ENCODE measurements at regions not wholly inside any gene's neighbourhood (a gene's known extent, or its start where the extent isn't known, plus 50 kb on each side); places are given as distances from the start of the nearest gene placed in this dataset.

GRCh38 chr13:65843314-65843731 lies 1386.8 kb downstream of the PCDH9 start:
- WGBS (ENCODE audit: insufficient coverage, low lambda C conversion rate), result no CpG with 5 or more reads among the region's 13 CpGs
- H3K4me1 ChIP-seq (ENCODE audit: control insufficient read depth, insufficient read depth, low read length), result no peaks in the 10 kb centered on the region
- DNase-seq, result no peak

DNA sequence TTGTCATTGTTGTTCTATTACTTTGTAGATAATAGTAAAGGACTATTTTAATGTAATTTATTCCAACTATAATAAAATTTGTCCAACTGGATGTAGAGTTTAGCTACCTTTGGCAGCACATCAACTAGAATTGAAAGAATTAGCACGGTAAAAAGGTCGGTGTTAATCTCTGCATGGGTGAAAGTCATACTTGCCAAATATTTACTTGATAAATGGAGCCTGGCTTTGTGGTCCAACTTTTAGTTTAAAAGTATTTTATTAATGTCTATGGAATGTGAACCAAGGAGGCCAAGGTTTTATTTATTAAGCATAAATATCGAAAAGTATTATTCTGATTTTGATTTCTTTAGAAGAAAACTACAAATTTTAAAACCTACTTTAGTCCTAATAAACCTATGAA lies 1389.0 kb downstream of the PCDH9 start:
- Histone ChIP-seq H3K27ac (ENCODE audit: low read length) (no peak overlapping the region), H3K36me3 (ENCODE audit: control insufficient read depth, insufficient read depth, low read length) (no peaks in the 10 kb centered on the region), H3K9me3 (ENCODE audit: control insufficient read depth, low read depth, low read length) (peaks cover 3% of the 10 kb centered on the region), H3K4me3 (ENCODE audit: low read length) (no peak overlapping the region), H3K4me1 (ENCODE audit: control insufficient read depth, insufficient read depth, low read length) (no peaks in the 10 kb centered on the region), H3K27me3 (ENCODE audit: control insufficient read depth, insufficient read depth, low read length) (no peaks in the 10 kb centered on the region)
- 76% methylated on average over 3 of the region's 3 CpGs for WGBS (ENCODE audit: insufficient coverage, low lambda C conversion rate)
- DNase-seq, result no peak

More at GRCh38 chr13:65843314-65843731, 1386.8 kb downstream of the PCDH9 start:
- H3K27ac ChIP-seq (ENCODE audit: low read length), result no peak overlapping the region
- peaks cover 3% of the 10 kb centered on the region for H3K9me3 ChIP-seq (ENCODE audit: control insufficient read depth, low read depth, low read length)
- no peaks in the 10 kb centered on the region for H3K27me3 ChIP-seq (ENCODE audit: control insufficient read depth, insufficient read depth, low read length)
- no peaks in the 10 kb centered on the region for H3K36me3 ChIP-seq (ENCODE audit: control insufficient read depth, insufficient read depth, low read length)
- no peak overlapping the region for H3K4me3 ChIP-seq (ENCODE audit: low read length)

DNA sequence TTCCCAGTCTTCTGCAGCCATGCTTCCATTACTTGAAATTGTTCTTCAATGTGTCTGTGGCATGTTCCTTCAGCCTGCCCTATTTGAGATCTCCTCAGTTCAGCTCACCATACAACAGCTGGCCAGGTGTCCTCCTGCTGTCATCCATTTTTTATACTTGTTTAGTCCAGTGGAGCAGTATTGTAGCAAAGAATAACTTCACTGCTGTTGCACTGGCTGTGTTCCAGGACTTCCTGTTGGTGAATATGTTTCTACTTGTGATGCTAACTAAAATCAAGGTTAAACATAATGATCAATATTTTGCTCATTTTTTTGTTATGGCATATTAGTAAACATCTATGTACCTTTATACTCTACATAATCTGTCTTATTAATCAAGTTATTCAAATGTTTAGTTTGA lies 1394.1 kb downstream of the PCDH9 start:
- no peak for DNase-seq
- Histone ChIP-seq H3K4me3 (ENCODE audit: low read length) (no peak overlapping the region), H3K9me3 (ENCODE audit: control insufficient read depth, low read depth, low read length) (no peaks in the 10 kb centered on the region), H3K4me1 (ENCODE audit: control insufficient read depth, insufficient read depth, low read length) (no peaks in the 10 kb centered on the region), H3K36me3 (ENCODE audit: control insufficient read depth, insufficient read depth, low read length) (no peaks in the 10 kb centered on the region), H3K27me3 (ENCODE audit: control insufficient read depth, insufficient read depth, low read length) (no peaks in the 10 kb centered on the region), H3K27ac (ENCODE audit: low read length) (no peak overlapping the region)

DNA sequence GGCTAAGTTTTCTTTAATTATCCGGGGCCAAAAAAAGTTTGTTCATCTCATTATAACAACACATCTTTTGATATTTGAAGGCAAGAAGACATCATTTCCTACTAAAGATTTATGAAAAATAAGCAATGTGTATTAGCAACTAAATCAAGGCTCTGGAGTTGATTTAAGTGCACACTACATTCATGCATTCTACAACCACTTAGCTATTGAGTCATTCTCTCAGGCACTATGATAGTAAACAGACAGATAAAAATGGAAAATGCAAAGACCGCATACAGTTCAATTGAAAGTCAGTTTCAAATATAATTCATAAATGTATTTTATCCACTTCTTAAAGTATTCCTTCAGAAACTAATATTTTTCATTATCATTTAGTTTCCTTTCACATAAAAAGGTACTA lies 1395.2 kb downstream of the PCDH9 start:
- no peaks in the 10 kb centered on the region for H3K9me3 ChIP-seq (ENCODE audit: control insufficient read depth, low read depth, low read length)
- no peaks in the 10 kb centered on the region for H3K4me1 ChIP-seq (ENCODE audit: control insufficient read depth, insufficient read depth, low read length)
- H3K27me3 ChIP-seq (ENCODE audit: control insufficient read depth, insufficient read depth, low read length), result no peaks in the 10 kb centered on the region
- no peaks in the 10 kb centered on the region for H3K36me3 ChIP-seq (ENCODE audit: control insufficient read depth, insufficient read depth, low read length)
- no peak for DNase-seq
- no peak overlapping the region for H3K27ac ChIP-seq (ENCODE audit: low read length)
- WGBS (ENCODE audit: insufficient coverage, low lambda C conversion rate), result 50% methylated on average over 2 of the region's 2 CpGs
- no peak overlapping the region for H3K4me3 ChIP-seq (ENCODE audit: low read length)

DNA sequence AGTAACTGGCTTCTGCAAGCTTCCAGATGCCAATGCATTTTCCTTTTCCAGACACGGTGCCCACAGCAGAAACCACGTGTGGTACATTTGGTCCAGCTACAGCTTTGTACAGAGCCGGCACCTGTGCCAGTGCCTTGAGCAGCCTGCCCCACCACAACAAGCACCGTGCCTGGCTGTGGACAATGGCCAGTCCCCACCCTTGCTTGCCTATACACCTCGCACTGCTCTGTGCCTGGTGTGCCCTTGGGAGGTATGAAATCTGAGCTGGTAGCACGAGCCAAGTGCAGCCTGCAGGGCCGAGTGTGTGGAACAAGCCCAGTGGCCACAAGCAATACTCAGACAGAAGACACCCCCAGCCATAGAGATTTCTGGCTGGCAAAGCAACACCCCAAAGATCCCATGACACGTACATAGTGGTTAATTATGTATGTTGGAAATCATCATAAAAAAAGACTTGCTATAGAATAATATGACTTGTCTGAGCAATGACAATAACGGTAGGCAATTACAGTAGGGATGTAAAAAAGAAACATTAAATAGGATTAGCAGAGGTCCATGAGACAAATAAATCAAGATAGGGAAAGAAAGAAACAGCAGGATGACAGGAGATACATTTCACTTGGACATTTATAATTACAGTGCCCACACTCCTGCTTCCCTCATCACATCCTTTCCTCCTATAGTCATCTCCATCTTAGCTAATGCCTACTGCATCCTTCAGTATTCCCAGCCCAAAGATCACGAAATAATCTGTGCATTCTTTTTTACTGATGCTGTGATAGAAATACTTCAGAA lies 1399.5 kb downstream of the PCDH9 start:
- Histone ChIP-seq H3K27me3 (ENCODE audit: control insufficient read depth, insufficient read depth, low read length) (no peaks in the 10 kb centered on the region), H3K9me3 (ENCODE audit: control insufficient read depth, low read depth, low read length) (no peaks in the 10 kb centered on the region), H3K4me3 (ENCODE audit: low read length) (no peak overlapping the region), H3K36me3 (ENCODE audit: control insufficient read depth, insufficient read depth, low read length) (no peaks in the 10 kb centered on the region), H3K4me1 (ENCODE audit: control insufficient read depth, insufficient read depth, low read length) (no peaks in the 10 kb centered on the region), H3K27ac (ENCODE audit: low read length) (no peak overlapping the region)
- 84% methylated on average over 2 of the region's 10 CpGs for WGBS (ENCODE audit: insufficient coverage, low lambda C conversion rate)
- DNase-seq, result no peak

DNA sequence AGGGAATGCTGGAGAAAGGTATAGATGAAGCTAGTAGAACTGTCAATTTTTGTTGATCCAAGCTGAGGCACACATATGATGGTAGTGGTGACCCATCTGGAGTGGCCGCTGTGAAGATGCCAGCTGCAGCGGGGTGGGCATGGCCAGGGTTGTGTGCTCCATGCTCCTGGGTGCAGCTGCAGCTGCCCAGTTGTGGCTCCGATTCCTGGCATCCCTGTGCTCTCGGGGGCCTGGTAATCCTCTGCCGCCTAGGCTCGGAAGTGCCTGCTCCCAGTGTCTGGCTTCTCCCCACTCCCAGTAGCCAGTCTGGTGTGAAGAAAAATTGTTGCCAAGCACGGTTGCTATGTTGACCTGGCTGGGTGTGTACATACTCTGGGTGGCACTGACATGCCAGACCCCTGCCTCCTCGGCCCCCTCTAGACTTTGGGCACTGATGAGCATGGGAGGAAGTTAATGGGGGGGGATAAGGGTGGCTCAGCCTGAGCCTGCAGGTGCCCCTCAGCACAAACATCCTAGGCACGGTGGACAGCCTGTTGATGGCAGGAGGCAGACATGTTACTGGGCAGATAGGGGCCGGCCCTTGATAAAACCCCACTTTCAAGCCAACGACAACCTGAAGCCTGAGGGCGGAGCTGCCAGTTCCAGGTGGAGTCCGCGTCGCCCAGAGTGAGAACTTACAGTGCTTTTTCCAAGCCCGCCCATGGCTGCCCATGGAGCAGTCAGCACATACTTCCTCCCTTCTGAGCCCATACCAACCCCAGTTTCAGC lies 1400.7 kb downstream of the PCDH9 start:
- Histone ChIP-seq H3K36me3 (ENCODE audit: control insufficient read depth, insufficient read depth, low read length) (no peaks in the 10 kb centered on the region), H3K27ac (ENCODE audit: low read length) (no peak overlapping the region), H3K9me3 (ENCODE audit: control insufficient read depth, low read depth, low read length) (no peaks in the 10 kb centered on the region), H3K27me3 (ENCODE audit: control insufficient read depth, insufficient read depth, low read length) (no peaks in the 10 kb centered on the region), H3K4me1 (ENCODE audit: control insufficient read depth, insufficient read depth, low read length) (no peaks in the 10 kb centered on the region), H3K4me3 (ENCODE audit: low read length) (no peak overlapping the region)
- no peak for DNase-seq
- WGBS (ENCODE audit: insufficient coverage, low lambda C conversion rate), result no CpG with 5 or more reads among the region's 16 CpGs

DNA sequence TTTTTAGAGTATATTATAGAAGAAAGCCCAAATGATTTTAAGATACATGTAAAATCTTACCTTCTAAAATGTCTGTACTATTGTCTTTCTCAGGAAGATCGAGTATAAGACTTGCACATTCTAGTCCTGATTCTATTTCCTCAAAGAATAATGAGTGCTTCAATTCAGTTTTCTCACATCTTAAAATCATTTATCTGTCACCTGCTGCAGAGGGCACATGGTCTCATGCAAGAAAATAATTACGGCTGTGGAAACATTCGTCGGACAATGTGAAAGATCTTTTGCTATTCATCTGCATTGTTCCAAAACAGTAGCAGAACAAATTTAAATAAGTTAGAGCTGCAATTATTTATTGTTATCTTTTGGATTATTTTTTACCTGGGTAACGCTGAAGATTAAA lies 1403.5 kb downstream of the PCDH9 start:
- Histone ChIP-seq H3K36me3 (ENCODE audit: control insufficient read depth, insufficient read depth, low read length) (no peaks in the 10 kb centered on the region), H3K4me1 (ENCODE audit: control insufficient read depth, insufficient read depth, low read length) (no peaks in the 10 kb centered on the region), H3K4me3 (ENCODE audit: low read length) (no peak overlapping the region), H3K27ac (ENCODE audit: low read length) (no peak overlapping the region), H3K27me3 (ENCODE audit: control insufficient read depth, insufficient read depth, low read length) (no peaks in the 10 kb centered on the region), H3K9me3 (ENCODE audit: control insufficient read depth, low read depth, low read length) (no peaks in the 10 kb centered on the region)
- no peak for DNase-seq
- WGBS (ENCODE audit: insufficient coverage, low lambda C conversion rate), result 70% methylated on average over 2 of the region's 5 CpGs

GRCh38 chr13:65825039-65825438 lies 1405.1 kb downstream of the PCDH9 start:
- no peak for DNase-seq
- Histone ChIP-seq H3K36me3 (ENCODE audit: control insufficient read depth, insufficient read depth, low read length) (no peaks in the 10 kb centered on the region), H3K27me3 (ENCODE audit: control insufficient read depth, insufficient read depth, low read length) (no peaks in the 10 kb centered on the region), H3K4me1 (ENCODE audit: control insufficient read depth, insufficient read depth, low read length) (no peaks in the 10 kb centered on the region), H3K9me3 (ENCODE audit: control insufficient read depth, low read depth, low read length) (no peaks in the 10 kb centered on the region), H3K4me3 (ENCODE audit: low read length) (no peak overlapping the region), H3K27ac (ENCODE audit: low read length) (no peak overlapping the region)
- no CpG with 5 or more reads among the region's 1 CpG for WGBS (ENCODE audit: insufficient coverage, low lambda C conversion rate)

GRCh38 chr13:65808061-65808460 lies 1422.1 kb downstream of the PCDH9 start:
- Histone ChIP-seq H3K36me3 (ENCODE audit: control insufficient read depth, insufficient read depth, low read length) (no peaks in the 10 kb centered on the region), H3K27ac (ENCODE audit: low read length) (no peak overlapping the region), H3K4me1 (ENCODE audit: control insufficient read depth, insufficient read depth, low read length) (no peaks in the 10 kb centered on the region), H3K4me3 (ENCODE audit: low read length) (no peak overlapping the region), H3K9me3 (ENCODE audit: control insufficient read depth, low read depth, low read length) (peaks cover 2% of the 10 kb centered on the region), H3K27me3 (ENCODE audit: control insufficient read depth, insufficient read depth, low read length) (no peaks in the 10 kb centered on the region)
- DNase-seq, result no peak
- no CpG with 5 or more reads among the region's 1 CpG for whole genome bisulfite sequencing (ENCODE audit: insufficient coverage, low lambda C conversion rate)

DNA sequence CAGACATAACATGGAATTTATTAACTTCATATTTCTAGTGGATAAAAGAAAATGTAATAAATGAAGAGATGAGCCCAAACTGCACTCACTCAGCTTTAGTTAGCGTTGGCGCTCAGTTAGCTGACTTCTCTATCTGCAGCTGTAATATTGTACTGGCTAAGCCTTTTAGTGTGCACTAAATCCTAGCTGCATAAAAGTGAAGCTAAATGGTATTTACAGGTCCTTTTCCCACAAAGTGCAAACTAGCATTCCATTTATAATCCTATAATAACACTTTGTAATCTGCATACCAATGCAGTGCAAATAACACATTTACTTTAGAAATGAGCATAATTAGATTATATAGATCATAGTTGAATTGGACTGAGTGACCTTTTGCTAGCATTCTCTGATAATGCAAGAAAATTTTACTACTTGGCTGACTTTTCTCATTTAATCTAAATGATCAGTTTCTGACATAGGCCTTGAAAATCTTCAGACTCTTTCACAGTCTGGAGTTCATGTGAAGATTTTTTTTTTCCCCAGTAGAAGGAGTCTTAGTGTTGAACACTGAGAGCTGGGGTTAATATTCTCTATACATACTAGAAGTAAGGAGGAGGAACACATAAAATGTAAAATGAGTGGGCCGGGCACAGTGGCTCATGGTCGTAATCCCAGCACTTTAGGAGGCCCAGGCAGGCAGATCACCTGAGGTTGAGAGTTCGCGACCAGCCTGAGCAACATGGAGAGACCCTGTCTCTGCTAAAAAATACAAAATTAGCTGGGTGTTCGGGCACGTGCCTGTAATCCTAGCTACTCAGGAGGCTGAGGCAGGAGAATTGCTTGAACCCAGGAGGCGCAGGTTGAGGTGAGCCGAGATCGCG lies 1426.4 kb downstream of the PCDH9 start:
- Histone ChIP-seq H3K4me3 (ENCODE audit: low read length) (no peak overlapping the region), H3K27ac (ENCODE audit: low read length) (no peak overlapping the region), H3K9me3 (ENCODE audit: control insufficient read depth, low read depth, low read length) (no peaks in the 10 kb centered on the region), H3K36me3 (ENCODE audit: control insufficient read depth, insufficient read depth, low read length) (no peaks in the 10 kb centered on the region), H3K4me1 (ENCODE audit: control insufficient read depth, insufficient read depth, low read length) (no peaks in the 10 kb centered on the region), H3K27me3 (ENCODE audit: control insufficient read depth, insufficient read depth, low read length) (no peaks in the 10 kb centered on the region)
- DNase-seq, result no peak
- no CpG with 5 or more reads among the region's 12 CpGs for WGBS (ENCODE audit: insufficient coverage, low lambda C conversion rate)
